Peyer's patch (tissue), 4 donors: ENCODE measurements at regions not wholly inside any gene's neighbourhood (a gene's known extent, or its start where the extent isn't known, plus 50 kb on each side); places are given as distances from the start of the nearest gene placed in this dataset.

Experiments
- DNase-seq, 3 donors: peaks; one replicate each; pipeline ENCODE4 v3.0.0-alpha.2; 2017 to 2019
- H3K27ac ChIP-seq, 4 donors: fragments of 200-600 bp; sonication (generic); one replicate each; pipeline ENCODE4 v1.5.1; 2016 to 2019
- H3K27me3 ChIP-seq, 2 donors: fragments of 200-600 bp; sonication (generic); one replicate each; pipeline ENCODE4 v1.5.1; 2019
- H3K36me3 ChIP-seq, 3 donors: fragments of 200-600 bp; sonication (generic); one replicate each; pipeline ENCODE4 v1.5.1; 2016 to 2019
- H3K4me1 ChIP-seq, 4 donors: fragments of 200-600 bp; sonication (generic); one replicate each; pipeline ENCODE4 v1.5.1; 2016 to 2019
- H3K4me3 ChIP-seq, 4 donors: fragments of 200-600 bp; sonication (generic); 1 replicate in 3 of 4; 2 replicates in 1 of 4; pipeline ENCODE4 v1.5.1; 2016 to 2019; ENCODE audit warnings: mild to moderate bottlenecking in 1 of 4
- H3K9me3 ChIP-seq, 4 donors: fragments of 200-600 bp; sonication (generic); one replicate each; pipeline ENCODE4 v1.5.1; 2016 to 2019; ENCODE audit warnings: mild to moderate bottlenecking in 1 of 4
- CTCF ChIP-seq, 6 experiments: fragments of 450-650 bp in 4 of 6; fragments of 200-600 bp in 2 of 6; sonication (generic) in 1 of 6; IDR thresholded peaks; one replicate each; pipeline ENCODE4 v1.5.1; 2017 to 2019; ENCODE audit warnings: antibody characterized with exemption in 6 of 6, mild to moderate bottlenecking in 3 of 6, moderate library complexity in 1 of 6
- POLR2A ChIP-seq, 2 donors: fragments of 450-650 bp; IDR thresholded peaks; one replicate each; pipeline ENCODE4 v1.5.1; 2017; ENCODE audit warnings: antibody characterized with exemption in 2 of 2, mild to moderate bottlenecking in 2 of 2, moderate library complexity in 2 of 2

- H3K4me3 ChIP-seq, result no peak overlapping the region
- no peaks in the 10 kb centered on the region for H3K9me3 ChIP-seq
- H3K36me3 ChIP-seq, result no peaks in the 10 kb centered on the region
- H3K4me1 ChIP-seq, result no peaks in the 10 kb centered on the region
- no peak for DNase-seq
- no peak overlapping the region for H3K27ac ChIP-seq
- TF ChIP-seq POLR2A (IDR thresholded peaks at IDR 0.05), result no peak
- TF ChIP-seq CTCF (IDR thresholded peaks at IDR 0.05), result no peak
- no peaks in the 10 kb centered on the region for H3K27me3 ChIP-seq
Observed at GRCh38 chr4:122065915-122066314, 86.2 kb upstream of the BLTP1 start.

- Histone ChIP-seq H3K27ac (no peak overlapping the region), H3K9me3 (no peaks in the 10 kb centered on the region), H3K36me3 (no peaks in the 10 kb centered on the region), H3K4me1 (no peaks in the 10 kb centered on the region), H3K27me3 (no peaks in the 10 kb centered on the region), H3K4me3 (no peak overlapping the region)
- DNase-seq, result no peak
- TF ChIP-seq POLR2A (IDR thresholded peaks at IDR 0.05), result no peak
- no peak for TF ChIP-seq CTCF (IDR thresholded peaks at IDR 0.05)
Observed at GRCh38 chr4:122065149-122065548, 87.0 kb upstream of the BLTP1 start.

- no peaks in the 10 kb centered on the region for H3K4me1 ChIP-seq
- H3K36me3 ChIP-seq, result no peaks in the 10 kb centered on the region
- H3K4me3 ChIP-seq, result no peak overlapping the region
- no peaks in the 10 kb centered on the region for H3K9me3 ChIP-seq
- DNase-seq, result no peak
- H3K27ac ChIP-seq, result no peak overlapping the region
- H3K27me3 ChIP-seq, result no peaks in the 10 kb centered on the region
- TF ChIP-seq POLR2A (IDR thresholded peaks at IDR 0.05) (no peak), CTCF (IDR thresholded peaks at IDR 0.05) (no peak)
Observed at GRCh38 chr4:122053186-122053585, 98.9 kb upstream of the BLTP1 start.

GRCh38 chr4:122052677-122053076 is 99.5 kb upstream of the BLTP1 start:
- H3K36me3 ChIP-seq, result no peaks in the 10 kb centered on the region
- no peak for DNase-seq
- H3K27ac ChIP-seq, result no peak overlapping the region
- H3K27me3 ChIP-seq, result no peaks in the 10 kb centered on the region
- no peak overlapping the region for H3K4me3 ChIP-seq
- no peaks in the 10 kb centered on the region for H3K9me3 ChIP-seq
- H3K4me1 ChIP-seq, result no peaks in the 10 kb centered on the region
- TF ChIP-seq CTCF (IDR thresholded peaks at IDR 0.05) (no peak), POLR2A (IDR thresholded peaks at IDR 0.05) (no peak)

- no peak overlapping the region for H3K27ac ChIP-seq
- H3K27me3 ChIP-seq, result no peaks in the 10 kb centered on the region
- H3K36me3 ChIP-seq, result no peaks in the 10 kb centered on the region
- H3K4me3 ChIP-seq, result no peak overlapping the region
- no peaks in the 10 kb centered on the region for H3K9me3 ChIP-seq
- TF ChIP-seq POLR2A (IDR thresholded peaks at IDR 0.05) (no peak), CTCF (IDR thresholded peaks at IDR 0.05) (no peak)
- no peaks in the 10 kb centered on the region for H3K4me1 ChIP-seq
- DNase-seq, result no peak
Observed at GRCh38 chr4:122050841-122051240, 99.0 kb upstream of the TRPC3 start.
